GM19468 (cell line): ENCODE measurements at regions not wholly inside any gene's neighbourhood (a gene's known extent, or its start where the extent isn't known, plus 50 kb on each side); places are given as distances from the start of the nearest gene placed in this dataset.

ENCODE experiments used
- ATAC-seq: cut with Tn5 transposase; IDR thresholded peaks from one replicate; pipeline ENCODE4 v1.9.1; 2021; ENCODE audit warnings: mild to moderate bottlenecking, moderate library complexity, moderate number of reproducible peaks; ENCODE audit not compliant: unreplicated experiment; ENCODE audit errors: extremely low read depth

- peak; percentile 28 for ATAC-seq
Observed at GRCh38 chr2:88832311-88832991, 141.0 kb downstream of the RPIA start.

- ATAC-seq, result no peak
Observed at GRCh38 chr2:88832992-88833389, 141.5 kb downstream of the RPIA start.

GRCh38 chr2:88834376-88834775 lies 142.9 kb downstream of the RPIA start:
- no peak for ATAC-seq

- no peak for ATAC-seq
Observed at GRCh38 chr2:88834866-88835265, 143.4 kb downstream of the RPIA start.

GRCh38 chr2:88835726-88836125 lies 144.3 kb downstream of the RPIA start:
- no peak for ATAC-seq

DNA sequence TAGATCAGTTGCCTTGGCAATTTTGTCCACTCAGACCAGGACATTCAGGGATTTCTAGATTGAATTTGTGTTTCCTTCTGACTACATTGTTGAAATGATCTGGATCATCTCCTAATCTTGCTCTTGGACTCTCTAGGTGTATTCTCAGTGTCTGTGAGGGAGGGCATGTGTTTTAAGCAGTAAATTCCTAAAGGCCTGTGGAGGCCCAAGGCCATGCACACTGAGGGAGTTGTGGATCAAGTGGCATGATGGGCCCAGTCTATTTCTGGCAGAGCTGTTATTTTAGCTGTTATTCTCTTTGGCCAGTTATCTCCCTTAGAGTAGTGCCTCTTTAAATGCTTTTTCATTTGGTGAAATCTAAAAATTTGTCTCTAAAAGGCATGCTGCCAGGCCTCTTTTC lies 144.9 kb downstream of the RPIA start:
- no peak for ATAC-seq

- no peak for ATAC-seq
Observed at GRCh38 chr2:88837511-88838160, 146.2 kb downstream of the RPIA start.

GRCh38 chr2:88838165-88838635 lies 146.7 kb downstream of the RPIA start:
- ATAC-seq, result peak; percentile 91

DNA sequence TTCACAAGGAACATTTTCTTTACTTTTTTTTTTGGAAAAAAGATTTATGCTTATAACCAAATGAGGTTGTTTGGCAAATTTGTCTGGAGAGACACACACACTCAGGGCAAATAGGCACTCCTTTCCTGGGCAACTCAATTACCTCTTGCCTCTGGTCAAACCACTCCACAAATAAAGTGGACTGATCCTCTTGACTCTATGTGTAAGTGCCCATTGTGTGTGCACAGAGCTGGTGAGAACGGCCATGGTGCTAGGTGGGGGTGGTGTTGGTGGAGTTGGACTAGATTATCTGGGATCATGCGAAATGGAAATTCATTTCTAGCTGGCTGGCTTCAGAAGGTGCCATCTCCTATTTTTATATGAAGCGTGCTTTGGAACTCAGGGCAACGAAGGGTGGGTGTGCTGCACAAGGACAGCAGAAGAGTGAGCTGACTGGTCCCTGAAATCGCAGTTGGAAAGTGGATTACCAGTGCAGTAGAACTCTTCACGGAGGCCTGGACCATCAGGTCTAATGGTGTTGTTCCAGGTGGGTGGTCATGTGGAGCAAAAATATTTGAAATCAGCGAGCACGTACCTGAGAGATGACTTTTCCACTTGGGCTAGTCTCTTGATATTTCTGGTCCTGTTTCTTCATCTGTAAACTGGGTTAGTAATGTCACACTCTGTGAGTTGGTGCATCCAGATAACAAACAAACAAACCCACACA lies 149.9 kb downstream of the RPIA start:
- ATAC-seq, result no peak

DNA sequence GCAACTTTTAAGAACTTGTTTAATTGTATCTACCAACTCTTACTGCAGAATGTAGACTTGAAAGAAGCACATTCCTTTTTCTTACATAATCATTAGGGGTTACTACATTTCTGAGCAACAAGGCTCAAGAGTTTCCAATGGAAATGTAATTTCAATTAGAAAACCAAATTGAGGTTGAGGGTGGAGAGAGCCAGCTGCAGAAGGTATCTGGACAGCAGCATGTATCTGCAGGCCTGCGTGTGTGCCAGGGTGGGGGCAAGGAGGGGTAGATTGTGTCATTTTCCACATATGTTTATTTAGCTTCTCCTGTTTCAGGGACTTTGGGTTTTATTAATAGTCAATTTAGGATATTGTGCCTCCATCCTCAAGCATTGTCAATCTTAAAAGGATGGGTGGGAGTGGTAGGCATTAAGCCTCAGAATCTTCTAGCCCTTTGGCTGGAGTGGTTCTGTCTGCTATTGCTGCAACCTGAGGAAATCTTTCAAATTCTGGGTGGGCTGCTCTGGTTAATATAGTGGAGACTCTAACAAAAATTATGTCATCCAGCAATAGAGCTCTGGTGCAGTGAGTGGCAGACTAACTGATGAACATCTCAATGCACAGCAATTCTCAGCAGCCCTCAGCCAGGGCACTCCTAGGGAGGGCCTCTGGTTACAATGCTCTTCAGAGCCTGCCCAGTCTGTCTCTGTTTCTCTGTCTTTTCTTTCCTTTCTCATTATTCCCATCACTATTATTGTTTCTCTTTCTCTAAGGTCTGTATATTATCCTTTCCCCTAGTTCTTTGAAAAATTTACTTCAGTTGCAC lies 151.4 kb downstream of the RPIA start:
- ATAC-seq, result no peak

GRCh38 chr2:88843651-88844050 lies 152.2 kb downstream of the RPIA start:
- no peak for ATAC-seq

GRCh38 chr2:88844960-88845359 lies 153.5 kb downstream of the RPIA start:
- ATAC-seq, result no peak

DNA sequence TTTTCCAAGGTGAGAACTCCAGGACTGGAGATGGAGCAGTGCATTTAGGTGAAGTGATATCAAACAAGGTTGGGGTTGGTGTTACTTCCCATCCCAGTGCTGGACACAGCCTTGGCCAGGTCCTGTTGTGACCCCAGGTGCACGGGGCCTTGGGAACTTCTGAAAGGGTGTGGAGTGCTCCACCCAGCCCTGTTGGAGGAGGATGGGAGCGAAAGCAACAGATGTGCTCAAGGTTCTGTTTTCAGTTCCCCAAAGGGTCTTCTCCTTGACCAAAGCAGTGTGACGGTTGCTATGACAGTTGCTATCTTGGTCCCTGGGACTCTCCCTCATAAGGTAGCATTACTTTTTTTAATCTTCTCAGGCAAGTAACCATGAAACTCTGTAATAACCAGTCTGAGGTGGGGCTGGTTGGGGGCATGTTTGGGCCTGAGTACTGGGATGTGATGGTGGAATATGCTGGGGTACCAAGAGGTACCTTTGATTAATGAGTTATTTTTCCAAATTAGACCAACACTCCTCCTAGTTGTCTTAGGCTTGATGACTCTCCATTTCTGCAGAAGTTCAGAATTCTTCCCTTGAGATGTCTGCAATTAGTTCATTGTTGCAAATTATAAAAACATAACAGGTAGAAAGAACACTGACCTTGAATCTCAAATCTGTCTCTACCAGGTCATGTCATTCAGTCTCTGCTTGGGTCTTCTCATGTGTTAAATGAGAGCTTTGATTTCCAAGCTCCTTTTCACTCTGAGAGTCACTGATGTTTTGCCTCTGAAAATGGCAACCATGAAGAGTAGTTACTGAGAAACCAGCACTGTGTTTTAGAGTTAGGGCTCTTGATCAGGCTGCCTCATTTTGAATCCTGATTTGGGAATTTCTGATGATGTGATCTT lies 154.5 kb downstream of the RPIA start:
- ATAC-seq, result peak; percentile 76

- no peak for ATAC-seq
Observed at GRCh38 chr2:88852753-88853402, 161.4 kb downstream of the RPIA start.

GRCh38 chr2:88853403-88853790 lies 161.9 kb downstream of the RPIA start:
- ATAC-seq, result no peak

GRCh38 chr2:88854528-88854927 lies 163.1 kb downstream of the RPIA start:
- ATAC-seq, result no peak

- peak; percentile 11 for ATAC-seq
Observed at GRCh38 chr2:88855620-88856408, 164.3 kb downstream of the RPIA start.

- peak; percentile 4 for ATAC-seq
Observed at GRCh38 chr2:88856409-88857135, 165.1 kb downstream of the RPIA start.
